ENCODE measurements at regions not wholly inside any gene's neighbourhood (a gene's known extent, or its start where the extent isn't known, plus 50 kb on each side); places are given as distances from the start of the nearest gene placed in this dataset.

GRCh38 chr7:22935269-22935668, 78.7 kb downstream of the HYCC1 start:
- Histone ChIP-seq H3K4me1 (ENCODE audit: control insufficient read depth, extremely low read depth, insufficient read depth, low read length) (peaks cover 5% of the 10 kb centered on the region), H3K27me3 (ENCODE audit: control insufficient read depth, extremely low read depth, insufficient read depth, low read length) (no peaks in the 10 kb centered on the region), H3K9ac (ENCODE audit: control insufficient read depth, extremely low read depth, insufficient read depth, low read length) (no peak overlapping the region), H3K9me3 (ENCODE audit: control insufficient read depth, low read depth, low read length) (no peaks in the 10 kb centered on the region), H3K4me3 (ENCODE audit: control insufficient read depth in 2 of 3, extremely low read depth in 1 of 3, insufficient read depth in 2 of 3, low read depth in 1 of 3, low read length in 3 of 3) (no peak overlapping the region), H3K79me2 (ENCODE audit: control insufficient read depth, insufficient read depth, low read length) (no peaks in the 10 kb centered on the region), H4K20me1 (ENCODE audit: control insufficient read depth, extremely low read depth, insufficient read depth, low read length) (no peaks in the 10 kb centered on the region), H3K27ac (ENCODE audit: control insufficient read depth, insufficient read depth, low read length) (no peak overlapping the region), H3K36me3 (ENCODE audit: control insufficient read depth in 2 of 2, extremely low read depth in 1 of 2, insufficient read depth in 2 of 2, low read length in 2 of 2) (no peaks in the 10 kb centered on the region), H3K9me1 (ENCODE audit: control insufficient read depth, extremely low read depth, insufficient read depth, low read length) (no peaks in the 10 kb centered on the region), H2AFZ (ENCODE audit: control insufficient read depth, low read length) (no peak overlapping the region), H3K4me2 (ENCODE audit: control insufficient read depth, extremely low read depth, insufficient read depth, low read depth, low read length) (no peak overlapping the region)
- no peak for TF ChIP-seq CTCF (optimal IDR thresholded peaks at IDR 0.05 in 1 of 3, IDR thresholded peaks at IDR 0.05 in 1 of 3, conservative IDR thresholded peaks at IDR 0.05 in 1 of 3; ENCODE audit: extremely low read depth in 1 of 3, insufficient read depth in 2 of 3, low read length in 3 of 3)
- no peak for TF ChIP-seq EZH2 (IDR thresholded peaks at IDR 0.05; ENCODE audit: low read length)
- DNase-seq (ENCODE audit: low read depth, low spot score) (no peak), FAIRE-seq (no peak)
- dilution Hi-C loops (cut with MboI; ENCODE audit: extremely low pct_ligation_motif_present, low sequenced_read_pairs) = no loop called here

GRCh38 chr7:22934473-22935065, 79.4 kb downstream of the HYCC1 start:
- H3K4me2 ChIP-seq (ENCODE audit: control insufficient read depth, extremely low read depth, insufficient read depth, low read depth, low read length) = no peak overlapping the region
- H3K4me3 ChIP-seq (ENCODE audit: control insufficient read depth in 2 of 3, extremely low read depth in 1 of 3, insufficient read depth in 2 of 3, low read depth in 1 of 3, low read length in 3 of 3) = no peak overlapping the region
- peaks cover 5% of the 10 kb centered on the region for H3K4me1 ChIP-seq (ENCODE audit: control insufficient read depth, extremely low read depth, insufficient read depth, low read length)
- H3K9me3 ChIP-seq (ENCODE audit: control insufficient read depth, low read depth, low read length) = no peaks in the 10 kb centered on the region
- H2AFZ ChIP-seq (ENCODE audit: control insufficient read depth, low read length) = no peak overlapping the region
- H3K79me2 ChIP-seq (ENCODE audit: control insufficient read depth, insufficient read depth, low read length) = no peaks in the 10 kb centered on the region
- H3K9me1 ChIP-seq (ENCODE audit: control insufficient read depth, extremely low read depth, insufficient read depth, low read length) = no peaks in the 10 kb centered on the region
- no peaks in the 10 kb centered on the region for H3K36me3 ChIP-seq (ENCODE audit: control insufficient read depth in 2 of 2, extremely low read depth in 1 of 2, insufficient read depth in 2 of 2, low read length in 2 of 2)
- H3K9ac ChIP-seq (ENCODE audit: control insufficient read depth, extremely low read depth, insufficient read depth, low read length) = no peak overlapping the region
- no peak overlapping the region for H3K27ac ChIP-seq (ENCODE audit: control insufficient read depth, insufficient read depth, low read length)
- dilution Hi-C loops (cut with MboI; ENCODE audit: extremely low pct_ligation_motif_present, low sequenced_read_pairs) = no loop called here
- no peak for TF ChIP-seq EZH2 (IDR thresholded peaks at IDR 0.05; ENCODE audit: low read length)
- no peak for TF ChIP-seq CTCF (optimal IDR thresholded peaks at IDR 0.05 in 1 of 3, IDR thresholded peaks at IDR 0.05 in 1 of 3, conservative IDR thresholded peaks at IDR 0.05 in 1 of 3; ENCODE audit: extremely low read depth in 1 of 3, insufficient read depth in 2 of 3, low read length in 3 of 3)
- H4K20me1 ChIP-seq (ENCODE audit: control insufficient read depth, extremely low read depth, insufficient read depth, low read length) = no peaks in the 10 kb centered on the region
- peak; percentile 67 for FAIRE-seq
- no peaks in the 10 kb centered on the region for H3K27me3 ChIP-seq (ENCODE audit: control insufficient read depth, extremely low read depth, insufficient read depth, low read length)
- DNase-seq (ENCODE audit: low read depth, low spot score) = no peak
